ENCODE measurements at regions not wholly inside any gene's neighbourhood (a gene's known extent, or its start where the extent isn't known, plus 50 kb on each side); places are given as distances from the start of the nearest gene placed in this dataset.
"Not testable (repeated sequence)": the region's sequence is repeated elsewhere in the genome, so short reads cannot be mapped to it uniquely, and the experiment has no call there.

DNA sequence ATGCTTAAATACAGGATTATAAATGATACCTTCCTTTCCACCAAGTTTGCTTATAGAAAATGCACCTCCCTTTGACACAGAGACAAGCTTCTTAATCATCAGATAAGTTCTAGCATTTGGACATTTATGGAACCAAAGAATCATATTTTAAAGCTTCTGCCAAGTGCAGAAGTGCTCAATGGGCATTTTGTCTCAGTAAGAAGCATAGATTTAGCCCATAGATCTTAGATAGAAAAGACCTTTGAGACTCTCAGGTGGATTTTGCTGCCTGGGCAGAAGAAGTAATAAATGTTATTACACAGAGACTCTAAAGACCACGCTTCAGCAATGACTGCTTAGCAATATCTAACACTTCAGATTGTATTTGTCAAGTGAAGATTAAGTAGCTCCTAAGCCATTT, 174.6 kb downstream of the VEGFC start:
- ChIA-PET CTCF (no interaction called here), POLR2A (no interaction called here)
- H3K9me3 ChIP-seq (ENCODE audit: control insufficient read depth, insufficient read depth, low read length), result no peaks in the 10 kb centered on the region
- no peak overlapping the region for H3K4me3 ChIP-seq (ENCODE audit: low read depth, low read length)
- no peak for DNase-seq (ENCODE audit: low read depth, low spot score)
- no peaks in the 10 kb centered on the region for H3K27me3 ChIP-seq (ENCODE audit: control insufficient read depth, insufficient read depth, low read length)
- H3K27ac ChIP-seq (ENCODE audit: low read depth, low read length), result no peak overlapping the region
- TF ChIP-seq, protein P1, sequence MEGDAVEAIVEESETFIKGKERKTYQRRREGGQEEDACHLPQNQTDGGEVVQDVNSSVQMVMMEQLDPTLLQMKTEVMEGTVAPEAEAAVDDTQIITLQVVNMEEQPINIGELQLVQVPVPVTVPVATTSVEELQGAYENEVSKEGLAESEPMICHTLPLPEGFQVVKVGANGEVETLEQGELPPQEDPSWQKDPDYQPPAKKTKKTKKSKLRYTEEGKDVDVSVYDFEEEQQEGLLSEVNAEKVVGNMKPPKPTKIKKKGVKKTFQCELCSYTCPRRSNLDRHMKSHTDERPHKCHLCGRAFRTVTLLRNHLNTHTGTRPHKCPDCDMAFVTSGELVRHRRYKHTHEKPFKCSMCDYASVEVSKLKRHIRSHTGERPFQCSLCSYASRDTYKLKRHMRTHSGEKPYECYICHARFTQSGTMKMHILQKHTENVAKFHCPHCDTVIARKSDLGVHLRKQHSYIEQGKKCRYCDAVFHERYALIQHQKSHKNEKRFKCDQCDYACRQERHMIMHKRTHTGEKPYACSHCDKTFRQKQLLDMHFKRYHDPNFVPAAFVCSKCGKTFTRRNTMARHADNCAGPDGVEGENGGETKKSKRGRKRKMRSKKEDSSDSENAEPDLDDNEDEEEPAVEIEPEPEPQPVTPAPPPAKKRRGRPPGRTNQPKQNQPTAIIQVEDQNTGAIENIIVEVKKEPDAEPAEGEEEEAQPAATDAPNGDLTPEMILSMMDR (IDR thresholded peaks at IDR 0.05; ENCODE audit: low read depth, low read length), result no peak

- Histone ChIP-seq H3K9me3 (ENCODE audit: control insufficient read depth, insufficient read depth, low read length) (no peaks in the 10 kb centered on the region), H3K4me3 (ENCODE audit: low read depth, low read length) (no peak overlapping the region), H3K27me3 (ENCODE audit: control insufficient read depth, insufficient read depth, low read length) (no peaks in the 10 kb centered on the region), H3K27ac (ENCODE audit: low read depth, low read length) (no peak overlapping the region)
- TF ChIP-seq, protein P1 (IDR thresholded peaks at IDR 0.05; ENCODE audit: low read depth, low read length), result no peak
- ChIA-PET POLR2A (no interaction called here), CTCF (no interaction called here)
- no peak for DNase-seq (ENCODE audit: low read depth, low spot score)
These were observed 173.3 kb downstream of the VEGFC start for GRCh38 chr4:176619430-176619829.

DNA sequence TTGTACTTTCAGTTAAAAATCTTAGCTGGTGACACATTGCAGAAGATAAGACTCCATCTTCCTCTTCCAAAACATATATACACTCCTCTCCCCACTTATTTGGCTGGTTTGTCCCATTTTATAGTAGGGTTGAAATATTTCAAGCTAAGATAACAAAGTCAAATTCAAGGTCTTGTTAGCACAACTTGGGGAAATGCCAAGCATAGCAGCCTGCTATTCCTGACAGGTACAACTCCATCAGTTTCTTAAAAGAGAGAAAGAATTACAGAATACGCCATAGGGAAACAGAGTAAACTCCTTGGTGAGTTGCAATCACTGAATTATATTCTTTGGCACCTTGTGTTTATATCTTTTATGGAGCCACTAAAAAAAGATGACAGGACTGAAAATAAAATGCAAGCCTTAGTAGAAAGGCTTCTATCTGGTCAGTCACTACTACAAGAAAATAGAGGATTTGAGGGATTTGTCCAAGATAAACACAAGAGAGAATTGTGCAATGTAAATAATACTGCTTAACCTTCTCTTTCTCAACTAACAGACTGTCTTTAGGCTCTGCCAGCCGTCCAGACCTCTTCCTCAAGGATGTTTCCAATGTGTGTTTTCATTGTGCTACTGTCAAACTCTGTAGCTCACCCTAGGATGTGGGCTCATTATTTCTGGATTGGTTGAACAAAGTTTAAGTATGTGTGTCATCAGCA, 170.3 kb downstream of the VEGFC start:
- peak; percentile 42 for DNase-seq (ENCODE audit: low read depth, low spot score)
- peaks cover 7% of the 10 kb centered on the region; the same call in 1 of the 2 replicates for H3K9me3 ChIP-seq (ENCODE audit: control insufficient read depth, insufficient read depth, low read length)
- POLR2A ChIA-PET, result no interaction called here
- CTCF ChIA-PET, result interaction anchor here (0.7 kb wide), 1 partner anchor 425 kb away, joined by 4 read pairs; no protein-coding TSS in a partner anchor
- H3K4me3 ChIP-seq (ENCODE audit: low read depth, low read length), result no peak overlapping the region
- H3K27me3 ChIP-seq (ENCODE audit: control insufficient read depth, insufficient read depth, low read length), result no peaks in the 10 kb centered on the region
- H3K27ac ChIP-seq (ENCODE audit: low read depth, low read length), result no peak overlapping the region
- TF ChIP-seq, protein P1 (IDR thresholded peaks at IDR 0.05; ENCODE audit: low read depth, low read length), result no peak

DNA sequence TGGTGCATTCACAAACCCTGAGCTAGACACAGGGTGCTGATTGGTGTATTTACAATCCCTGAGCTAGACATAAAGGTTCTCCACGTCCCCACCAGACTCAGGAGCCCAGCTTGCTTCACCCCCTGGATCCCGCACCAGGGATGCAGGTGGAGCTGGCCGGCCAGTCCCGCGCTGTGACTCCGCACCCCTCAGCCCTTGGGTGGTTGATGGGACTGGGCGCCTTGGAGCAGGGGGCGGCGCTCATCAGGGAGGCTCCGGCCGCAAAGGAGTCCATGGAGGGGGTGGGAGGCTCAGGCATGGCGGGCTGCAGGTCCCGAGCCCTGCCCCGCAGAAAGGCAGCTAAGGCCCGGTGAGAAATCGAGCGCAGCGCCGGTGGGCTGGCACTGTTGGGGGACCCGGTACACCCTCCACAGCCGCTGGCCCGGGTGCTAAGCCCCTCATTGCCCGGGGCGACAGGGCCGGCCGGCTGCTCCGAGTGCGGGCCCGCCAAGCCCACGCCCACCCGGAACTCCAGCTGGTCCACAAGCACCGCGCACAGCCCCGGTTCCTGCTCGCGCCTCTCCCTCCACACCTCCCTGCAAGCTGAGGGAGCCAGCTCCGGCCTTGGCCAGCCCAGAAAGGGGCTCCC, 167.6 kb downstream of the VEGFC start:
- H3K27me3 ChIP-seq (ENCODE audit: control insufficient read depth, insufficient read depth, low read length); H3K4me3 ChIP-seq (ENCODE audit: low read depth, low read length); POLR2A ChIA-PET; DNase-seq (ENCODE audit: low read depth, low spot score); H3K9me3 ChIP-seq (ENCODE audit: control insufficient read depth, insufficient read depth, low read length); H3K27ac ChIP-seq (ENCODE audit: low read depth, low read length): not testable (repeated sequence)
- CTCF ChIA-PET, result interaction anchor here (1.3 kb wide), 1 partner anchor 422 kb away, joined by 3 read pairs; no protein-coding TSS in a partner anchor

DNA sequence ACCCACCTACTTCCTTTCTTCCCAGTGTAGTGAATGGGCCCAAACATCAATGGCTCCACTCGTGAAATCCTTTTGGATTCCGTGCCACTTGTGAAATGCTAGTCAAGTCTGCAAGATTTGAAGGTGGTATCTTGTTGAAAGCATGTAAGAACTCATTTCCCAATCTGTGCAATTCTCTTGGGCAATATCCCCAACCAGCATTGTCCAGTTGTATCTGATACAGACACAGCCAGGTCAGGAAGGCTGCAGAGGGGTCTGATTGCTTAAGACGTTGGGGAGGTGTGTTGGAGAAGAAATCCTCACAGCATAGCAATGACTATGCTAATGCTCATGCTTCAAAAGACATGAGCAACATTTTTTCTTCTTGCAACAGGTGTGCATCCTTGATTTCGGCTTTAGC, 164.8 kb downstream of the VEGFC start:
- H3K27me3 ChIP-seq (ENCODE audit: control insufficient read depth, insufficient read depth, low read length), result no peaks in the 10 kb centered on the region
- peaks cover 7% of the 10 kb centered on the region; the same call in 1 of the 2 replicates for H3K9me3 ChIP-seq (ENCODE audit: control insufficient read depth, insufficient read depth, low read length)
- TF ChIP-seq, protein P1 (IDR thresholded peaks at IDR 0.05; ENCODE audit: low read depth, low read length), result no peak
- ChIA-PET POLR2A (no interaction called here), CTCF (no interaction called here)
- H3K27ac ChIP-seq (ENCODE audit: low read depth, low read length), result no peak overlapping the region
- DNase-seq (ENCODE audit: low read depth, low spot score), result no peak
- no peak overlapping the region for H3K4me3 ChIP-seq (ENCODE audit: low read depth, low read length)

All from AG04450 (cell line).